ENCODE measurements at regions not wholly inside any gene's neighbourhood (a gene's known extent, or its start where the extent isn't known, plus 50 kb on each side); places are given as distances from the start of the nearest gene placed in this dataset.

DNA sequence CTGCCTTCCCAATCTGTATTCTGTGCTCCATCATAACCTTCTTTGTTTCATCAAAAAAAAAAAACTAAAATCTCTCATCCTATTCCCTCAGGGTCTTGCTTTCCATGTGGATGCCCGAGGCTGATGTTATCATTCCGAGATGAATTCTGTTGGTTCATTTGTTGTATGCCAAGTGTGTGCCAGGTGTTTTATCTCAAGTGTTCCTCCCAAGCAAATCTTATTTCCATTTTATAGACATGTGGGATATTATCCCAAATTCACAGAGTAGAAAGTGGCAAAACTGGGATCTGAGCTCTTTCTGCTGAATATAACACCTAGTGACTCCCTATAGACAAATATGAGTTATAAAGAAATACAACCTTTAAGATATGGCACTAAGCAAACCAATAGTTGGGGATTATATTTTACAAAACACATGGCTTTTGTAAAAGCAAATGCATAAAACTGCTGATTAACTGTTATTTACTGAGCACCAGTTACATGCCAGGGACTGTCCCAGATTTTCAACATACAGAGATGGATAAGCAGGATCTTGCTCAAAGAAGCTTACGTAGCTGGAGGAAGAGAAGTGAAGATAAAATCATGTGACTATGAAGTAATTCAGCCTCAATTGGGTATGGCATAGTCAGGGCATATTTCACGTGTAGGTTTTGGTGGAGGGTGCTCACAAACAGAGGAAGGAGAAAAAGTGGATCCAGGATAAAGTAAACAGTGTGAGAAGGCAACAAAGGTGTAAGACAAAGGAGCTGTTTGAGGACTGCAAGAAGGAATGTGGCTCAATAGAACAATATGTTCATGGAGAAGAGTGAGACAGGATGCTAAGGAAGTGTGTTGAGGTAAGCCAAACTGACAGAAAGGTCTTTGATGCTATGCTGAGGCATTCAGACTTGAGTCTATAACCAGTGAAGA is 143.3 kb upstream of the ADAMTSL1 start:
- ChIA-PET POLR2A (no interaction called here), CTCF (interaction anchor here (0.8 to 1.2 kb wide), 2 partner anchors 9 to 112 kb away, joined by 3 to 4 read pairs; no protein-coding TSS in a partner anchor)
- Histone ChIP-seq H3K27ac (no peak overlapping the region), H3K4me3 (no peak overlapping the region), H3K9me3 (no peaks in the 10 kb centered on the region), H3K4me2 (no peak overlapping the region), H3K4me1 (no peaks in the 10 kb centered on the region)
- FAIRE-seq: no peak
- WGBS (ENCODE audit: missing lambda C conversion rate): 14% methylated on average over 4 of the region's 4 CpGs
- TF ChIP-seq MYC (IDR thresholded peaks at IDR 0.05; ENCODE audit: borderline replicate concordance, low read length): no peak
- TF ChIP-seq EP300 (IDR thresholded peaks at IDR 0.05): no peak
- TF ChIP-seq CEBPB (IDR thresholded peaks at IDR 0.05): no peak
- no peak for TF ChIP-seq POLR2A (IDR thresholded peaks at IDR 0.05; ENCODE audit: low read length)
- TF ChIP-seq FOXS1 (CRISPR knock-in tag; IDR thresholded peaks at IDR 0.05): no peak
- TF ChIP-seq ZFP36 (IDR thresholded peaks at IDR 0.05; ENCODE audit: borderline replicate concordance, partially characterized antibody): no peak
- TF ChIP-seq JUNB (IDR thresholded peaks at IDR 0.05): no peak
- TF ChIP-seq HOXA7 (CRISPR knock-in tag; IDR thresholded peaks at IDR 0.05): no peak
- TF ChIP-seq NPAS2 (CRISPR knock-in tag; IDR thresholded peaks at IDR 0.05; ENCODE audit: borderline replicate concordance): no peak
- no peak for TF ChIP-seq RFX5 (IDR thresholded peaks at IDR 0.05)
- TF ChIP-seq HOXB13 (CRISPR knock-in tag; IDR thresholded peaks at IDR 0.05; ENCODE audit: low read depth): no peak
- TF ChIP-seq MAFK (IDR thresholded peaks at IDR 0.05; ENCODE audit: partially characterized antibody): no peak
- TF ChIP-seq, protein P1, sequence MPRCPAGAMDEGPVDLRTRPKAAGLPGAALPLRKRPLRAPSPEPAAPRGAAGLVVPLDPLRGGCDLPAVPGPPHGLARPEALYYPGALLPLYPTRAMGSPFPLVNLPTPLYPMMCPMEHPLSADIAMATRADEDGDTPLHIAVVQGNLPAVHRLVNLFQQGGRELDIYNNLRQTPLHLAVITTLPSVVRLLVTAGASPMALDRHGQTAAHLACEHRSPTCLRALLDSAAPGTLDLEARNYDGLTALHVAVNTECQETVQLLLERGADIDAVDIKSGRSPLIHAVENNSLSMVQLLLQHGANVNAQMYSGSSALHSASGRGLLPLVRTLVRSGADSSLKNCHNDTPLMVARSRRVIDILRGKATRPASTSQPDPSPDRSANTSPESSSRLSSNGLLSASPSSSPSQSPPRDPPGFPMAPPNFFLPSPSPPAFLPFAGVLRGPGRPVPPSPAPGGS (IDR thresholded peaks at IDR 0.05): no peak
- no peak for ATAC-seq
- no peak for DNase-seq (ENCODE audit: low read depth in 1 of 2, low spot score in 1 of 2)

- H3K9me3 ChIP-seq: no peaks in the 10 kb centered on the region
- FAIRE-seq (no peak), DNase-seq (ENCODE audit: low read depth in 1 of 2, low spot score in 1 of 2) (no peak), ATAC-seq (no peak)
- no peak overlapping the region for H3K4me3 ChIP-seq
- CTCF ChIA-PET: interaction anchor here (0.6 to 1.2 kb wide), 3 partner anchors 9 to 460 kb away, joined by 3 to 4 read pairs (median 3); no protein-coding TSS in a partner anchor
- H3K4me1 ChIP-seq: no peaks in the 10 kb centered on the region
- POLR2A ChIA-PET: no interaction called here
- no peak for TF ChIP-seq MAFK (IDR thresholded peaks at IDR 0.05; ENCODE audit: partially characterized antibody)
- no peak for TF ChIP-seq ZC3H11A (IDR thresholded peaks at IDR 0.05)
- TF ChIP-seq ZNF302 (CRISPR knock-in tag; IDR thresholded peaks at IDR 0.05): no peak
- no peak for TF ChIP-seq EHF (CRISPR knock-in tag; IDR thresholded peaks at IDR 0.05)
- no peak for TF ChIP-seq HOXB13 (CRISPR knock-in tag; IDR thresholded peaks at IDR 0.05; ENCODE audit: low read depth)
- no peak for TF ChIP-seq GATA3 (IDR thresholded peaks at IDR 0.05; ENCODE audit: borderline replicate concordance)
- no peak for TF ChIP-seq EP300 (IDR thresholded peaks at IDR 0.05)
- no peak for TF ChIP-seq CHD4 (IDR thresholded peaks at IDR 0.05; ENCODE audit: borderline replicate concordance)
- TF ChIP-seq ELK1 (IDR thresholded peaks at IDR 0.05; ENCODE audit: low read depth, low read length): no peak
- no peak for TF ChIP-seq POLR2AphosphoS2 (conservative IDR thresholded peaks at IDR 0.05; ENCODE audit: low read length)
- no peak for TF ChIP-seq HDAC2 (IDR thresholded peaks at IDR 0.05)
- TF ChIP-seq ATOH8 (CRISPR knock-in tag; IDR thresholded peaks at IDR 0.05; ENCODE audit: low read depth): no peak
- no peak for TF ChIP-seq FOXS1 (CRISPR knock-in tag; IDR thresholded peaks at IDR 0.05)
- no peak for TF ChIP-seq SMC3 (IDR thresholded peaks at IDR 0.05)
- no peak for TF ChIP-seq CEBPB (IDR thresholded peaks at IDR 0.05)
- TF ChIP-seq EHMT2 (IDR thresholded peaks at IDR 0.05; ENCODE audit: low read depth): no peak
- TF ChIP-seq, protein P2, sequence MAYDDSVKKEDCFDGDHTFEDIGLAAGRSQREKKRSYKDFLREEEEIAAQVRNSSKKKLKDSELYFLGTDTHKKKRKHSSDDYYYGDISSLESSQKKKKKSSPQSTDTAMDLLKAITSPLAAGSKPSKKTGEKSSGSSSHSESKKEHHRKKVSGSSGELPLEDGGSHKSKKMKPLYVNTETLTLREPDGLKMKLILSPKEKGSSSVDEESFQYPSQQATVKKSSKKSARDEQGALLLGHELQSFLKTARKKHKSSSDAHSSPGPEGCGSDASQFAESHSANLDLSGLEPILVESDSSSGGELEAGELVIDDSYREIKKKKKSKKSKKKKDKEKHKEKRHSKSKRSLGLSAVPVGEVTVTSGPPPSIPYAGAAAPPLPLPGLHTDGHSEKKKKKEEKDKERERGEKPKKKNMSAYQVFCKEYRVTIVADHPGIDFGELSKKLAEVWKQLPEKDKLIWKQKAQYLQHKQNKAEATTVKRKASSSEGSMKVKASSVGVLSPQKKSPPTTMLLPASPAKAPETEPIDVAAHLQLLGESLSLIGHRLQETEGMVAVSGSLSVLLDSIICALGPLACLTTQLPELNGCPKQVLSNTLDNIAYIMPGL (CRISPR knock-in tag; IDR thresholded peaks at IDR 0.05; ENCODE audit: borderline replicate concordance): no peak
- no peak for TF ChIP-seq TFCP2L1 (CRISPR knock-in tag; IDR thresholded peaks at IDR 0.05)
- no peak overlapping the region for H3K27ac ChIP-seq
- no peak overlapping the region for H3K4me2 ChIP-seq
Measured at GRCh38 chr9:18331310-18331684, 142.7 kb upstream of the ADAMTSL1 start.

All from A549 (cell line).